GM19455 (cell line): ENCODE measurements at regions not wholly inside any gene's neighbourhood (a gene's known extent, or its start where the extent isn't known, plus 50 kb on each side); places are given as distances from the start of the nearest gene placed in this dataset.
"Not testable (repeated sequence)": the region's sequence is repeated elsewhere in the genome, so short reads cannot be mapped to it uniquely, and the experiment has no call there.

Experiments used
- ATAC-seq: cut with Tn5 transposase; IDR thresholded peaks from one replicate; pipeline ENCODE4 v1.9.1; 2021; ENCODE audit not compliant: unreplicated experiment

DNA sequence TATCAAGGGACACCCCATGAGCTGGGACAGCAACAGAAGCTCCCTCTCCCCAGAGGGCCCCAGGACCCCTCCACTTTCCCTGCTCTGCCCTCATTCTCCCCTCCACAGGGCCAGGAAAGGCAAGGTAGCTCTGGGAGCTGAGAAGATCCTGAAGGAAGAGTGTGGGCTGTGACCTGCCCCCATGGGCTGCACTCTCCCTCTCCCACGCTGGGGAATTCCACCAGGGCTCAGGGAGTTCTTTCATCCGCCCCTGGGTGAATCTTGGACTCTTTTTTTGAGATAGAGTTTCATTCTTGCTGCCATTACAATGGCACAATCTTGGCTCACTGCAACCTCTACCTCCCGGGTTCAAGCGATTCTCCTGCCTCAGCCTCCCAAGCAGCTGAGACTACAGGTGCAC, 73.8 kb downstream of the C9orf50 start:
- no peak for ATAC-seq

DNA sequence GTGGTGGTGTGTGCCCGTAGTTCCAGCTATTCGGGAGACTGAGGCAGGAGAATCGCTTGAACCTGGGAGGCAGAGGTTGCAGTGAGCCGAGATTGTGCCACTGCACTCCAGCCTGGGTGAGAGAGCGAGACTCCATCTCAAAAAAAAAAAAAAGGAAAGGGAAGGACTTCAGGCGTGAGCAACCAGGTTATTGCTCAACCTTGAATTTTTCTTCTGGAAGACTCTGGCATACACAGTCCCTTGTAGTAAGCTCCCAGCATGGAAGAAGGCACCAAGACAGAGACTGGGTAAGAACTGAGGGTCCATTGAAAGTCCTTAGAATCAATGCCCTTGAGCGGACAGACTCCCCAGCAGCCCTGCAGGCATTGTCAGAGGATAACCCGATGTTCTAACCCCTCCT, 75.0 kb downstream of the C9orf50 start:
- not testable (repeated sequence) for ATAC-seq

DNA sequence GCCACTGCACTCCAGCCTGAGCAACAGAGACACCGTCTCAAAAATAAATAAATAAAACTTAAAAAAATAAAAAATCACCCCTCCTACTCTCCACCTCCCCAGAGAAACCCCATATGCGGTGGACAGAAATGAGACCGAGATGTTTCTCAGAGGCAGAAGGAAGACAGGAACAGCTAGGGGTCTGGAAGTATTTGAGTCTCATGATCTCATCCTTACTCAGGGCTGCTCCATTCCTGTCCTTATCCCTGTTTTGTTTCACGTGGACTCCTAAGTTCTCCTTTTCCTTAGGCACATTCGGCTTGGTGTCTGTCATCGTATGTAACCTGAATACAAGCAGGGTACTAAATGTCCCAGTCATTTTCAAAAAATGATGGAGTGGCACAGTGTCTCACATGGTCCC, 76.1 kb downstream of the C9orf50 start:
- ATAC-seq, result no peak

DNA sequence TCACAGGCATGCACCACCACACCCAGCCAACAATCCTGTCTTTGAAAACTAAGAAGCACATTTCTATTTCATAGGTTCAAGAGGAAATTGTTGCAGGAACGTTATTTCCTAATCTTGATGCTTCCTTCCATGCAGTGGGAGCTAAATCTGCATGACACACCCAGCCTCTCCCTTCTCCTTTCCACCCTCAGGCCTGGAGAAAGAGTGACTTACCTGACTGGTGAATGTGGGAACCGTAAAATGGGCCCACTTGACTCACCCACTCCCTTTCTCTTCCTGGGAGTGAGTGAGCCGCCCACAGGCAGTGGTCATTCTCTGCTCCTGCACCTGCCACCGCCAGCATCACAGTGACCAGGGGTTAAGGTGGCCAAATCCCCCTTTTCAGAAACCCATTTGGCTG, 78.2 kb downstream of the C9orf50 start:
- no peak for ATAC-seq

DNA sequence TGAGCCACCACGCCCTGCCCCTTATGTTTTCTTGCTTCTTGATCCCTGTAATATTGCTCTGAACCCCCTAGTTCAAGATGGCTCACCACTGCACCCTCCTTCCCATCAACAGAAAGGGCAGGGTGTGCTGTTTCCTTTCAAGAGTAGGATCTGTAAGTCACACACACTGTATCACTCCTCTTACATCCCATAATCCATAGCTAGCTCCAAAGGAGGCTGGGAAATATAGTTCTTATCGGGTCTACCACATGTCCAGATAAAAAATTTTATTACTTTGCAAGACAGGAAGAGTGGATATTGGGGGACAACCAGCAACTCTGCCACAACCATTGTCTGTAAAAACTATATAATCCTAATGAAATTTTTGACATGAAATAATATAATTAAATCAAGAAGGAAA, 79.6 kb downstream of the C9orf50 start:
- no peak for ATAC-seq

DNA sequence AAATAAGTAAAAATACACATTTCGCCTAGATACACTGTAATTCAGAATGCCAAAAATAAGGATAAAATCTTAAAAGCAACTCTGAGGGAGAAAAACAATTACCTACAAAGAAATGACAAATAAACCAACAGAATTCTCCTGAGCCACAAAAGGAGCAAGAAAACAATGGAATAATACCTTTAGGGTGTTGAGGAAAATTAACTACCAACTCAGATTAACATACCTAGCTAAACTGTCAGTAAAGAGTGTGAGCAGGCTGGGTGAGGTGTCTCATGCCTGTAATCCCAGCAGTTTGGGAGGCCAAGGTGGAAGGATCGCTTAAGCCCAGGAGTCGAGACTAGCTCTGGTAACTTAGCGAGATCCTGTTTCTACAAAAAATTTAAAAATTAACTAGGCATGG, 81.5 kb downstream of the C9orf50 start:
- no peak for ATAC-seq

DNA sequence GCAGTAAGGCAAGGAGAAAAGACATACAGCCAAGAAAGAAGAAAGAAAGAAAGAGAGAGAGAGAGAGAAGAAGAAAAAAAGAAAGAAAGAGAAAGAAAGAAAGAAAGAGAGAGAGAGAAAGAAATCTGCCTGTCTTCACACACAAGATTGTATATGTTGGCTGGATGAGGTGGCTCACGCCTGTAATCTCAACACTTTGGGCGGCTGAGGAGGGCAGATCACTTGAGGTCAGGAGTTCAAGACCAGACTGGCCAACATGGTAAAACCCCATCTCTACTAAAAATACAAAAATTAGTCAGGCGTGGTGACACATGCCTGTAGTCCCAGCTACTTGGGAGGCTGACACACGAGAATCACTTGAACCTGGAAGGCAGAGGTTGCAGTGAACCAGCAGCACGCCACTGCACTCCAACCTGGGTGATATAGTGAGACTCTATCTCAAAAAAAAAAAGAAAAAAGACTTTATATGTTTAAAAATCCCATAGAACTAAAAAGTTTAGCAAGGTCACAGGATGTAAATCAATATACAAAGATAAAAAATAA, 89.0 kb downstream of the C9orf50 start:
- not testable (repeated sequence) for ATAC-seq

DNA sequence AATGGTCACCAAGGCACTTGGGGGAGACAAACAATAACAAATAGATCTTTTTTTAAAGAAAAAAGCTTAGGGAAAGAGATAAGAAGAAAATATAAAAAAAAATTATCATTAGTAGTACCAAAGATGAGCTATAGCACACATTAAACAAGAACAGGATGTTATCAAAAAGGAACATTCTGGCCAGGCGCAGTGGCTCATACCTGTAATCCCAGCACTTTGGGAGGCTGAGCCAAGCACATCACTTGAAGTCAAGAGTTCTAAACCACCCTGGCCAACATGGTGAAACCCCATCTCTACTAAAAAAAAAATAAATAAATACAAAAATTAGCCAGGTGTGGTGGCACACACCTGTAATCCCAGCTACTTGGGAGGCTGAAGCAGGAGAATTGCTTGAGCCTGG, 92.9 kb downstream of the C9orf50 start:
- not testable (repeated sequence) for ATAC-seq

DNA sequence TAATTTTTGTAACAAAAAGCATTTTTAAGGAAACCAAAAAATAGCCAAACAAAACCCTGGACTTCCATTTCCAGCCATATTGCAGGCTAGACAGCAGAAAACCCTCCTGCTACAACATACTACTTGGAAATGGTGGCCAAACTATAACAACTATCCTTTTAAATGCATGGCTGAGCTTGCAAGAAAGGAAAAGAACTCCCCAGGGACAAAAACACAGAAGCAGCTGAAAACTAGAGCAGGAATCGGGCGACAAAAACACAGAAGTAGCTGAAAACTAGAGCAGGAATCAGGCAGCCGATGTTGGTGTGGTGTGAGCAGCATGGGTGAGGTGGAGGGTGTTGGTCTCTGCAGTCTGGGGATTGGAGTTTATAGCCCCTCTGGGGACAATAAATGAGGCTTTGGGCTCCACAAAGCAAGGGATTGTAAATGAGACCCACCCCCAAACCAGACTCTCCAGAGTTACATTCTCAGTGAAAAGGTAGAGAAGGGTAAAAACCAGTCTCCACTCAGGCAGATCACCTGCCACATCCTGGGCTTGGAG, 95.2 kb downstream of the C9orf50 start:
- ATAC-seq, result no peak

DNA sequence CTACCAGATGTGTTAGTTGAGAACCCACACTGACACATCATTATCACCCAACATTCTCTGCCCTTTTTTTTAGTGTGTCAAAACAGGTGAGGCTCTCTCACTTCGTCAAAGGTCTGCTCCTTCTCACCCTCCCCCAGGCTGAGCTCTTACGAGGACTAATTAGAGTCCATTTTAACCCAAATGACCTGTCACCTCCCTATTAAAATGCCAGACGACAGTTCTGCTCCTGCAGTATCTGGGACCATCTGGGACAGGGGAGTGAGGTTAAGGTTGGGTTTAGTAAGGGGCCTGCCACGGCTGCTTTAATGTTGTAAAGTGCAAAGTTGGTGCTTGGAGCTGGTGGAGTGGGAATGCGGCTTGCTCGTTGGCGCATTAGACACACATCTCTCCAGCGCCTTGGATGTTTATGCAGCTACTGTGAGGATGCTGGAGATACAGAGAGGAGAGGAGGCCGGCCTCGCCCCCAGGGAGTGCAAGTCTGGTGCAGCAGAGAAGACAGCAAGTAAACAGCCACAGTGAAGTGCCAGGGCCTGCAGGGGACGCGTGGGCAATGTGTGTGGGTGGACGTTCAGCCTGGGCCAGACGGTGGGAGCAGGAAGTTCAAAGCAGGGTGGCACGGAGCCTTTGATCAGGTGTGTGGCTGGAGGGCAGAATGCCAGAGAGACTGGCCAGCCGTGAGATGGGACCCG, 96.2 kb downstream of the C9orf50 start:
- ATAC-seq, result no peak

DNA sequence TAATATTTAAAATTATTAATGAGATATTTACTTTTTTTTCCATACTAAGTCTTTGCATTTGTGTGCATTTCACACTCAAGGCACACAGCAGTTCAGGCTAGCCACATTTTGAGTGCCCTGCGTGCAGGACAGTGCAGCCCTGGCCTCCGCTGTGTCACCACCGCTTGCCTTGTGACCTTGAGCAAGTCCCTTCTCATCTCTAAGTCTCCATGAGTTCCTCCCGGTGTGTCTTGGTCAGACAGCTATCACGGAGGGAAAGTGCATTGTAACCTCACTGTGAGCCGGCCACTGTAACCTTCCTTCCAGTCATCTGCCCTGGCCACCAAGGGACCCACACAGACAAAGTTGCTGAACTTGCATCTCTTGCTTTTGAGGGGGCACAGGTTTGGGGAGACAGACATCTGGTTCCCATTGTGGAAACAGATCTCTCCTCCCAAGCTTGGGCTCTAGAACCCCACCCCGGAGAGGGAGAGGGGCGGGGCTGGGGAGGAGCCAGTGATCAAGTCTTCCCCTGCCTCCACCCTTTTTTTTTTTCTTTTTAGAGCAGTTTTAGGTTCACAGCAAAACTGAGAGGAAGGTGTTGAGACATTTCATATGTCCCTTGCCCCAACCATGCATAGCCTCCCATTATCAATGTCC, 96.8 kb downstream of the C9orf50 start:
- no peak for ATAC-seq

DNA sequence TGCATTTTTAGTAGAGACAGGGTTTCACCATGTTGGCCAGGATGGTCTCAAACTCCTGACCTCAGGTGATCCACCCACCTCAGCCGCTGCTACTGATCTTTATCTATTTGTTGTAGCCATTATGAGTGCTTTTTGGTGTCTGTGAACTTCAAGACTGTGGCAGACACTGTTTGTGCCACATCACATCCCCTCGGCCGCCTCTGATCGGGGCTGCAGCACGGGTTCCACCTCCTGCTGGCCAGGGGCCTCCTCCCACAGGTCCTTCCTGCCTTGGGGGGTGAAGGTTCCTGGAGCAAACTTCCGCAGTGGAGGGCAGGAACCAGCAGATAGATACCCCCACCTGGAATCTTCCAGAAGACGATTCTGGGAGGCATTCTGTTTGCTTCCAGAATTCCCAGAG, 98.5 kb downstream of the C9orf50 start:
- ATAC-seq, result no peak

DNA sequence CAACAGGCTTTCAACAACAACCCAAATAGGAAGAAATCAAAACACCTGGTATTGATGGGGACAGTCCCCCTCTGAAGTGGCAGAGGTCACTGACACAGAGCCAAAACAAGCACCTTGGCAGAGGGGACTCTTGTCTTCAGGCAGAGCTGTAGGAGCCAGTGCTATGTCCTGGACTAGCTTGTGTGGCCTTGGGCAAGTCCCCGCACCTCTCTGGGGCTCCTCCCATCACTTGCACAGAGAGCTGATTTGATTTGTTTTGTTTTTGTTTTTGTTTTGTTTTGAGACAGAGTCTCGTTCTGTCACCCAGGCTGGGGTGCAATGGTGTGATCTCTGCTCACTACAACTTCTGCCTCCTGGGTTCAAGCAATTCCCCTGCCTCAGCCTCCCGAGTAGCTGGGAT, 100.8 kb downstream of the C9orf50 start:
- ATAC-seq, result no peak

DNA sequence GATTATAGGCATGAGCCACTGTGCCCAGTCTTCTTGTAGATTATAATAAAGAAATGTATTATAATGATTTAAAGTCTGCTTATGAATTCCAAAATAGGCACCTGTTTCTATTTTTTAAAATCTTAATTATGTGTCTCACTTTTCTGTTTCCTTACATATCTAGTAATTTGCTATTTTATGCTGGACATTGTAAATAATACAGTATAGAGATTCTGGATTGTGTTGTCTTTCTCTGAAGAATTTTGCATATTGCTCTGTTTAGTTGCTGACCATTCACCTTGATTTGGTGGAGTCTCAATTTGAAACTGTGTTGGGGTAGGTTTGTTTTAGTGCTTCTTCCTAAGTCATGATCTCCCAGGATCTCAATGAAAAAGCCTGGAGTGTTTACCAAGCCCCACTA, 102.8 kb downstream of the C9orf50 start:
- ATAC-seq, result no peak

DNA sequence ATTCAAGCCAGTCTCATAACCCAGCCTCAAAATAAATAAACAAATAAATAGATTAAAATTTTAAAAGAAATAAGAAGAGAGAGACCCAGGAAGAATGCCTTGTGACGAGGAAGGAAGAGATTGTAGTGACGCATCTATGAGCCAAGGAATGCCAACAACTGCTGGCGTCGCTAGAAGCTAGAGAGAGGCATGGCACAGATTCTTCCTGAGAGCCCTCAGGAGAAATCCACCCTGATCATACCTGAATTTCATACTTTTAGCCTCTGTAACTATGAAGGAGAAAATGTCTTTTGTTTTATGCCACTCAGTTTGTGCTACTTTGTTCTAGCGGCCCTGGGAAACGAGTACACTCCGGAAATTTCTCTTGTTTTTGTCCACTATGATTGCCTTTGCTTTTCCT, 103.9 kb downstream of the C9orf50 start:
- ATAC-seq, result no peak

DNA sequence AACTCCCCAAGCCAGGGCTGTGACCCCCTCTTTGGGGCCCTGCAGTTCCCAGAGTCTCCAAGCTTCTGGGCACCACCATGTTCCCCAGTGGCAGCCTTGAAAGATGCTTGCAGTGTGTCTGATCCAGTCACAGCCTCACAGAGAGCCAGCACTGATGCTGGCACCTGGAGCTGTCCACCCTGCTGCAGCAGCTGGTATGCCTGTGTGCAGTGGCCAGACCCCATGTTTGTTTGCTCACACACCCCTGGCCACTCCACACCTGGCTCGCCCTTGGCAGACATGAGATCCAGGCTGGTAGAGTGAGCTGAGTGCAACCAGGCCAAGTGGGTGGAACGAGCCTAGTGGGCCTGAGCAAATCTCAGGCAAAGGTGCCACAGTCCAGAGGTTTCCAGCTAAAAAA, 106.0 kb downstream of the C9orf50 start:
- ATAC-seq, result no peak

DNA sequence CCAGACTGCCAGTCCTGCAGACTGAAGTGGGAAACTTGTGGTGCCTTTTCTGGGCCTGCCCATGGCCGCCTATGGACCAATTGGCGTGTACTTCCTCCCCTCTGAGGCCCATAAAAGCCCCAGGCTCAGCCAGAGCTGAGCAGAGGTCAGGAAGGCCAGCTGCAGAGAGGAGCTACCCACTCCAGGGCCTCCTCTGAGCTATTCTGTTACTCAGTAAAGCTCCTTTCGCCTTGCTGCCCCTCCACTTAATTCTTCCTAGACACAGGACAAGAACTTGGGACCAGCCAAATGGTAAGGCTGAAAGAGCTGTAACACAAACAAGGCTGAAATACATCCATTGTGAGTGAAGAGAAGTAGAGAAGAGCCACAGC, 106.4 kb downstream of the C9orf50 start:
- ATAC-seq, result no peak

DNA sequence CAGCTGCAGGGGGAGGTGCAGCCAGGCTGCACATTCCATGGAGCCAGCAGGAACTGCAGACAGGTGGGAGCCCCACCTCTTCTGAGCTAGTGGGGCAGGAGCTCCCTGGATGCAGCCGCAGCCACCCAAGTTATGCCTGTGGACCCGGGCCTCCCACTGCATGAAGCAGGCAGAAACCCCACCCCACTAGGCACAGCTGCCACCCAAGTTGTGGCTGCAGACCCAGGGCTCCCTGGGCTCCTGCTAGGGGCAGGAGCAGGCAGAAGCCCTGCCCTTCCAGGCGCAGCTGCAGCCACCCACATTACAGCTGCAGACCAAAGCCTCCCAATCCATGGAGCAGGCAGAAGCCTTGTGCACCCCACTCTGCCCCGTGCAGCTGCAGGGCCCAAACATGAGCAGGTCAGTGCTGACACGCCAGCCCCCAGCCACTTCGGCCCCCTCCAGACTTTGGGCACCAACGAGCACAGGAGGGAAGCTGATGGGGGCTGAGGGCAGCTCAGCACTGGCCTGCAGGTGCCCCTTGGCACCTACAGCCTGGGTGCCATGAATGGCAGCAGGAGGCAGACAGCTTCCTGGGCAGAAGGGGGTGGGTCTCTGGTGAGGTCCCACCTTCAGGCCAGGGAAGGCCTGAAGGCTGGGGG, 106.9 kb downstream of the C9orf50 start:
- ATAC-seq, result no peak

DNA sequence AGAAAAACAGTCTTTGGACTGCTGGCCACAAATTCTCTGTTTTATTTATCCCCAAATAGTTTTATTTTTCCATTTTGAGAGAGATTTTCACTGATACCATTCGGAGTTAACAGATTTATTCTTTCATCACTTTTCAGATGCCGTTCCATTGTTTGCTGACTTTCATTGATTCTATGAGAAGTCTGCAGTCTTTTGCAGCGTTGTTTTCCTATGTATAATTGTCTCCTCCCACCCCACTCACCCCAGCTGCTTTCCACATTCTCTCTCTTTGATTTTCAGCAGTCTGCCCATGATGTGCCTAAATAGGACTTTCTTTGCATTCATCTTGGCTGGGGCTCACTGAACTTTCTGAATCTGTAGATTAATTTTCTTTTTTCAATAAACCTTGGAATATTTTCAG, 107.6 kb downstream of the C9orf50 start:
- no peak for ATAC-seq

DNA sequence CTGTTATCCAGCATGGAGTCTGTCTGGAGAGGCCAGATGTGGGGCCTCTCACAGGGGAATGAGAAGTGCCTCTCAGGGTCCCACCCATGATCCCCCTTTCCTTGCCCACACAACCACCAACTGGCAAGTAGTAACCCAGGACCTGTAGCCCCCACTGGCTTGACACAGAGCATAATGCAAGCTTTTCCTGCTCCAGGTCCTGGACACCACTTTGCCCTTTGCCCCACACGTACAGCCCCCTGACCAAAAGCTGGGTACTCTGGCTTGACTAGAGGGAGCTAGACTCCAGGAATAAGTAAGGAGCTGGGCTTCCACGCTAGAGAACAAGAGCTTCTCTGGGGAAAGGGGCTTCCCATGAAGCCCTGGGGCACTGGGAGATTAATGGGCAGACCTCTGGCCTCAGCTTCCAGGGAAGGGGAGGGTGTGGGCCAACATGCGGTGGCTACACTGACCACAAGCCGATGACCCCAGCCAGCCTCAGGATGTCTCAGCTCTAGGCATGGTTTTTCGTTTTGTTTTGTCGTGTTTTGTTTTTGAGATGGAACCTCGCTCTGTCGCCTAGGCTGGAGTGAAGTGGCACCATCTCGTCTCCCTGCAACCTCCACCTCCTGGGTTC, 109.5 kb downstream of the C9orf50 start:
- no peak for ATAC-seq

DNA sequence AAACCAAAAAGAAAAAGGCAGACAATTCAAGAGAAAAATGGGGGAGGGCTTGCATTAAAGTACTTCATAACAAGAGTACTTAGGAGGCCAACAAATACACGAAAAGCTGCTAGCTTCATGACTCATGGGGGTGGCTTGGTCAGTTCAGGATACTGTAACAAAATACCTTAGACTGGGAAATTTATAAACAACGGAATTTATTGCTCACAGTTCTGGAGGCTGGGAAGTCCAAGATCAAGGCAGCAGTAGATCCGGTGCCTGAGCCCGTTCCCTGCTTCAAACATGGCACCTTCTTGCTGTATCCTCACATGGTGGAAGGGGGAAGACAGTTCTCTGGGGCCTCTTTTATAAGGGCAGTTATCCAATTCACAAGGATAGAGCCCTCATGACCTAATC, 111.4 kb downstream of the C9orf50 start:
- ATAC-seq, result no peak

DNA sequence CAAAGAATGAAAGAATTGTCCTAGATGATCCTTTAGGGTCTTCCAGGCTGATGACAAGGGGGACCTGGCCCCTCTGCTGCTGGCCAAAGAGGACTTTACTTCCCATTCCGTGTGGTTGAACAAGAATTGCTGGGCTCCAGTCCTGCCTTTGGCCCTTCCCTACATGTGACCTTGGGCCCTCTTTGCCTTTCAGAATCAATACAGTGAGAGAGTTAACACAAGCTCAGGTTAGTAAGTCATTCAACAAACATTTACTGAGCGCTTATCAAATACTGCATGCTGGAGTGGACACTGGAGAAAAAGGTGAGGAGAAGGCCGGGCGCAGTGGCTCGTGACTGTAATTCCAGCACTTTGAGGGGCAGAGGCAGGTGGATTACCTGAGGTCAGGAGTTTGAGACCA, 113.1 kb downstream of the C9orf50 start:
- no peak for ATAC-seq
